Lung (tissue), 11 donors: ENCODE measurements at regions not wholly inside any gene's neighbourhood (a gene's known extent, or its start where the extent isn't known, plus 50 kb on each side); places are given as distances from the start of the nearest gene placed in this dataset.

Source experiments
- ATAC-seq: fragments of 200-7000 bp; cut with Tn5 transposase; one replicate; pipeline ENCODE4 v1.9.1; 2020; ENCODE audit warnings: moderate number of reproducible peaks; ENCODE audit not compliant: insufficient read depth, low FRiP score
- DNase-seq, 3 donors: peaks; one replicate each; pipeline ENCODE4 v3.0.0-alpha.2; 2013 to 2017
- H3K27ac ChIP-seq, 2 donors: one replicate each; pipeline ENCODE4 v1.5.1; 2013; ENCODE audit warnings: mild to moderate bottlenecking in 2 of 2, moderate library complexity in 2 of 2, control low read depth in 1 of 2, inconsistent platforms in 1 of 2, low read depth in 1 of 2, low read length in 1 of 2
- H3K27me3 ChIP-seq, 3 donors: one replicate each; pipeline ENCODE4 v1.5.1; 2013; ENCODE audit warnings: low read length in 2 of 3; ENCODE audit not compliant: control insufficient read depth in 3 of 3, insufficient read depth in 3 of 3
- H3K36me3 ChIP-seq, 4 donors: one replicate each; pipeline ENCODE4 v1.5.1; 2013; ENCODE audit warnings: low read length in 4 of 4, mild to moderate bottlenecking in 1 of 4, moderate library complexity in 1 of 4; ENCODE audit not compliant: control insufficient read depth in 4 of 4, insufficient read depth in 4 of 4
- H3K4me1 ChIP-seq, 5 donors: one replicate each; pipeline ENCODE4 v1.5.1; 2013; ENCODE audit warnings: low read length in 5 of 5, mild to moderate bottlenecking in 2 of 5, moderate library complexity in 1 of 5; ENCODE audit not compliant: control insufficient read depth in 5 of 5, insufficient read depth in 5 of 5
- H3K4me3 ChIP-seq: one replicate; pipeline ENCODE4 v1.5.1; 2013; ENCODE audit warnings: mild to moderate bottlenecking, control low read depth, moderate library complexity
- H3K9ac ChIP-seq, 2 donors: one replicate each; pipeline ENCODE4 v1.5.1; 2013; ENCODE audit warnings: low read length in 2 of 2, control low read depth in 1 of 2; ENCODE audit not compliant: insufficient read depth in 1 of 2
- H3K9me3 ChIP-seq, 4 donors: one replicate each; pipeline ENCODE4 v1.5.1; 2013; ENCODE audit warnings: low read length in 3 of 4, mild to moderate bottlenecking in 1 of 4, moderate library complexity in 1 of 4; ENCODE audit not compliant: control insufficient read depth in 4 of 4, insufficient read depth in 3 of 4
- CTCF ChIP-seq: IDR thresholded peaks from 2 replicates; pipeline ENCODE4 v1.5.1; 2012; ENCODE audit warnings: mild to moderate bottlenecking; ENCODE audit errors: control extremely low read depth, extremely low read depth
- WGBS, 2 donors: extraction: QIAGEN DNeasy Blood & Tissue Kit; methylation state at CpG; one replicate each; pipeline ENCODE4 v1.1.7; 2013; 5-methylcytosine and 5-hydroxymethylcytosine counted together
- donor health status: control.
- donor health status: control.
- donor health status: Bipolar disorder and iron deficiency.
- donor health status: healthy.
- donor health status: DM: yes; HTN: yes; CAD: no.

- H3K4me3 ChIP-seq, result no peak overlapping the region
- no peaks in the 10 kb centered on the region for H3K27me3 ChIP-seq
- no peak for DNase-seq
- no peak for TF ChIP-seq CTCF
- no peak for ATAC-seq
- H3K27ac ChIP-seq, result no peak overlapping the region
- no peaks in the 10 kb centered on the region for H3K4me1 ChIP-seq
- WGBS, 2 donors, result 83 to 85% methylated on average over 1 of the region's 1 CpG
- no peaks in the 10 kb centered on the region for H3K9me3 ChIP-seq
- no peak overlapping the region for H3K9ac ChIP-seq
- H3K36me3 ChIP-seq, result no peaks in the 10 kb centered on the region
Observed at GRCh38 chr6:19261642-19262041, 575.5 kb upstream of the ID4 start.

DNA sequence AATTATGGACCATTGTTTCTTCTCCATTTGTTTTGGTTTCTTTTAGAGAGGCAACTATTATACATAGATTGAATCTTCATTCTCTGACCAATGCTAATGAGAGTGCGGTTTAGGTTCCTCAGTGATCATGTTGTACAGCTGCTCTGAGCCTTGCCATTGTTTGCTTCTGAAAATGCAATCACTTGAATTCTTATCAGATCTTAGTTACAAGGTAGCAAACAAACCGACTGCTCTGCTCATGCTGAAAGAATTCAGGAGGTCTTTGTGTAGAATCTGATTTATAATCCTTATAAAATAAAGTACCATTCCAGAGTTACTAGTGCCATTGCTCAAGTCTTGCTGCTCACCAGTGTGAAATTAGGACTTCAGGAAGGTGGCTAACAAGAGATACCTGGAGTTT lies 569.1 kb upstream of the ID4 start:
- DNase-seq, result peak in 2 of 3 donors; percentile 14 to 55
- H3K4me3 ChIP-seq, result no peak overlapping the region
- H3K27me3 ChIP-seq, result no peaks in the 10 kb centered on the region
- ATAC-seq, result peak; percentile 69
- H3K27ac ChIP-seq, result no peak overlapping the region
- H3K9me3 ChIP-seq, result peaks cover 0 to 8% (median 2%) of the 10 kb centered on the region in 4 donors
- no peak for TF ChIP-seq CTCF
- 57 to 72% methylated on average over 2 of the region's 2 CpGs for WGBS, 2 donors
- no peaks in the 10 kb centered on the region for H3K4me1 ChIP-seq
- H3K9ac ChIP-seq, result no peak overlapping the region
- H3K36me3 ChIP-seq, result no peaks in the 10 kb centered on the region

DNA sequence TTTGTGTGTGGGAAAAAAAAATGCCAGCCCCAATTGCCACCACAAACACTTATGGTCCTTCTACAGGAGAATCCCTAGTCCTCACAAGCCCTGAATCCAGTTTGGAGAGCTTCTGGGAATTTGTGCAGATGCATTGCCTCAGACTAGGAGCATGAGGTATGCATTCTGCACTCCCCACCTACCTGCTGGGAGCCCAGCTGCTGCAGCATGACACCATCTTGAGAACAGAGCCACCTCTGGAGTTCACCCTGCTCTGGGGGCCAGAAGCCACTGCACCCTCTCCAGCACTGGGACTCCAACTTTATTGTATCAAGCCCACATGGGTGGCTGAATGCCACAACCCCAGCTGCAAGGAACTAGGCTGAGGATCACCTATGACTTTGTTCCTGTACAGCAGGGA lies 568.5 kb upstream of the ID4 start:
- no peak for DNase-seq

More for the DNA sequence above, 568.5 kb upstream of the ID4 start:
- TF ChIP-seq CTCF, result no peak
- H3K27ac ChIP-seq, result no peak overlapping the region
- H3K4me3 ChIP-seq, result no peak overlapping the region
- H3K9ac ChIP-seq, result no peak overlapping the region
- no peaks in the 10 kb centered on the region for H3K36me3 ChIP-seq
- H3K4me1 ChIP-seq, result no peaks in the 10 kb centered on the region
- peaks cover 0 to 8% (median 2%) of the 10 kb centered on the region in 4 donors for H3K9me3 ChIP-seq
- ATAC-seq, result no peak
- H3K27me3 ChIP-seq, result no peaks in the 10 kb centered on the region
